ENCODE measurements at regions not wholly inside any gene's neighbourhood (a gene's known extent, or its start where the extent isn't known, plus 50 kb on each side); places are given as distances from the start of the nearest gene placed in this dataset.
A peak's percentile ranks its signal among the peaks of the same experiment; 100 is the strongest.

GRCh38 chr2:65691816-65692215, 259.4 kb upstream of the SPRED2 start:
- Histone ChIP-seq H3K27ac (no peak overlapping the region), H3K9me3 (no peaks in the 10 kb centered on the region), H3K27me3 (no peaks in the 10 kb centered on the region), H3K4me3 (no peak overlapping the region), H3K4me1 (peaks cover 0 to 6% of the 10 kb centered on the region in 2 donors), H3K36me3 (no peaks in the 10 kb centered on the region)
- ATAC-seq = no peak
- TF ChIP-seq POLR2A (IDR thresholded peaks at IDR 0.05) (no peak), CTCF (IDR thresholded peaks at IDR 0.05 in 4 of 5, conservative IDR thresholded peaks at IDR 0.05 in 1 of 5) (no peak)
- no peak for DNase-seq
- intact Hi-C loops (cut with DNase I; ENCODE audit: low total_unique reads) = no loop called here
- in situ Hi-C loops (cut with MboI; ENCODE audit: low sequenced_read_pairs in 4 of 4) = no loop called here

GRCh38 chr2:65688141-65688886, 255.9 kb upstream of the SPRED2 start:
- Histone ChIP-seq H3K4me1 (peaks cover 0 to 6% of the 10 kb centered on the region in 2 donors), H3K4me3 (peak overlapping the region in 1 of 4 donors; percentile 28), H3K36me3 (no peaks in the 10 kb centered on the region), H3K27me3 (no peaks in the 10 kb centered on the region), H3K9me3 (no peaks in the 10 kb centered on the region), H3K27ac (peak overlapping the region in 3 of 4 donors; percentile 52 to 71 (median 66))
- in situ Hi-C loops (cut with MboI; ENCODE audit: low sequenced_read_pairs in 4 of 4) = no loop called here
- intact Hi-C loops (cut with DNase I; ENCODE audit: low total_unique reads) = no loop called here
- TF ChIP-seq CTCF (IDR thresholded peaks at IDR 0.05 in 4 of 5, conservative IDR thresholded peaks at IDR 0.05 in 1 of 5) (no peak), POLR2A (IDR thresholded peaks at IDR 0.05) (no peak)
- no peak for DNase-seq
- no peak for ATAC-seq

- peak overlapping the region; percentile 5 to 71 (median 59) for H3K27ac ChIP-seq
- peak overlapping the region in 2 of 4 donors; percentile 10 to 28 for H3K4me3 ChIP-seq
- in situ Hi-C loops (cut with MboI; ENCODE audit: low sequenced_read_pairs in 4 of 4) (no loop called here), intact Hi-C loops (cut with DNase I; ENCODE audit: low total_unique reads) (no loop called here)
- ATAC-seq = peak; percentile 65 to 70
- H3K27me3 ChIP-seq = no peaks in the 10 kb centered on the region
- TF ChIP-seq CTCF (IDR thresholded peaks at IDR 0.05 in 4 of 5, conservative IDR thresholded peaks at IDR 0.05 in 1 of 5) (no peak), POLR2A (IDR thresholded peaks at IDR 0.05) (no peak)
- H3K9me3 ChIP-seq = no peaks in the 10 kb centered on the region
- H3K4me1 ChIP-seq = peaks cover 0 to 6% of the 10 kb centered on the region in 2 donors
- DNase-seq = peak in 1 of 2 donors; percentile 4
- no peaks in the 10 kb centered on the region for H3K36me3 ChIP-seq
Observed at GRCh38 chr2:65687614-65688013, 255.2 kb upstream of the SPRED2 start.

- DNase-seq = no peak
- Histone ChIP-seq H3K4me3 (peak overlapping the region in 2 of 4 donors; percentile 10 to 28), H3K27ac (peak overlapping the region; percentile 5 to 71 (median 59)), H3K36me3 (no peaks in the 10 kb centered on the region), H3K9me3 (no peaks in the 10 kb centered on the region), H3K4me1 (peaks cover 0 to 6% of the 10 kb centered on the region in 2 donors), H3K27me3 (no peaks in the 10 kb centered on the region)
- intact Hi-C loops (cut with DNase I; ENCODE audit: low total_unique reads) = no loop called here
- in situ Hi-C loops (cut with MboI; ENCODE audit: low sequenced_read_pairs in 4 of 4) = no loop called here
- ATAC-seq = peak; percentile 80 to 87
- no peak for TF ChIP-seq CTCF (IDR thresholded peaks at IDR 0.05 in 4 of 5, conservative IDR thresholded peaks at IDR 0.05 in 1 of 5)
- no peak for TF ChIP-seq POLR2A (IDR thresholded peaks at IDR 0.05)
Observed at GRCh38 chr2:65686928-65687521, 254.6 kb upstream of the SPRED2 start.
